ENCODE measurements at regions not wholly inside any gene's neighbourhood (a gene's known extent, or its start where the extent isn't known, plus 50 kb on each side); places are given as distances from the start of the nearest gene placed in this dataset.

GRCh38 chr6:140546640-140547039 is 1172.2 kb upstream of the CITED2 start:
- TF ChIP-seq CTCF (IDR thresholded peaks at IDR 0.05; ENCODE audit: poor library complexity) (no peak), EZH2phosphoT487 (IDR thresholded peaks at IDR 0.05; ENCODE audit: low read depth, severe bottlenecking, unreplicated experiment) (no peak), EZH2 (IDR thresholded peaks at IDR 0.05; ENCODE audit: borderline replicate concordance) (no peak)
- no peak overlapping the region for H2AFZ ChIP-seq
- no peaks in the 10 kb centered on the region for H4K20me1 ChIP-seq (ENCODE audit: insufficient read depth, poor library complexity, severe bottlenecking)
- H3K4me2 ChIP-seq: no peak overlapping the region
- no peaks in the 10 kb centered on the region for H3K9me3 ChIP-seq (ENCODE audit: low read depth)
- DNase-seq (ENCODE audit: low spot score): no peak
- H3K79me2 ChIP-seq: no peaks in the 10 kb centered on the region
- H3K27me3 ChIP-seq: no peaks in the 10 kb centered on the region
- no peaks in the 10 kb centered on the region for H3K36me3 ChIP-seq (replicated peaks; ENCODE audit: insufficient read depth, low read depth)
- no peak overlapping the region for H3K27ac ChIP-seq
- H3K4me1 ChIP-seq (ENCODE audit: insufficient read depth): no peaks in the 10 kb centered on the region
- no peaks in the 10 kb centered on the region for H3K9me2 ChIP-seq (replicated peaks; ENCODE audit: insufficient read depth)
- WGBS (ENCODE audit: low lambda C conversion rate, missing lambda C conversion rate): 86% methylated on average over 3 of the region's 3 CpGs
- no peak overlapping the region for H3K4me3 ChIP-seq

- Histone ChIP-seq H3K27me3 (no peaks in the 10 kb centered on the region), H3K27ac (no peak overlapping the region), H3K36me3 (replicated peaks; ENCODE audit: insufficient read depth, low read depth) (no peaks in the 10 kb centered on the region), H3K9me2 (replicated peaks; ENCODE audit: insufficient read depth) (no peaks in the 10 kb centered on the region), H3K9me3 (ENCODE audit: low read depth) (no peaks in the 10 kb centered on the region), H3K4me1 (ENCODE audit: insufficient read depth) (no peaks in the 10 kb centered on the region), H2AFZ (no peak overlapping the region), H4K20me1 (ENCODE audit: insufficient read depth, poor library complexity, severe bottlenecking) (no peaks in the 10 kb centered on the region), H3K4me2 (no peak overlapping the region), H3K79me2 (no peaks in the 10 kb centered on the region), H3K4me3 (no peak overlapping the region)
- DNase-seq (ENCODE audit: low spot score): no peak
- TF ChIP-seq CTCF (IDR thresholded peaks at IDR 0.05; ENCODE audit: poor library complexity) (no peak), EZH2 (IDR thresholded peaks at IDR 0.05; ENCODE audit: borderline replicate concordance) (no peak), EZH2phosphoT487 (IDR thresholded peaks at IDR 0.05; ENCODE audit: low read depth, severe bottlenecking, unreplicated experiment) (no peak)
- 93% methylated on average over 3 of the region's 3 CpGs for WGBS (ENCODE audit: low lambda C conversion rate, missing lambda C conversion rate)
Observed at GRCh38 chr6:140544431-140544830, 1170.0 kb upstream of the CITED2 start.

- Histone ChIP-seq H3K9me3 (ENCODE audit: low read depth) (no peaks in the 10 kb centered on the region), H3K27me3 (no peaks in the 10 kb centered on the region), H3K27ac (no peak overlapping the region), H3K4me3 (no peak overlapping the region), H4K20me1 (ENCODE audit: insufficient read depth, poor library complexity, severe bottlenecking) (no peaks in the 10 kb centered on the region), H3K4me1 (ENCODE audit: insufficient read depth) (peaks cover 7% of the 10 kb centered on the region), H3K36me3 (replicated peaks; ENCODE audit: insufficient read depth, low read depth) (no peaks in the 10 kb centered on the region), H2AFZ (no peak overlapping the region), H3K9me2 (replicated peaks; ENCODE audit: insufficient read depth) (no peaks in the 10 kb centered on the region), H3K4me2 (peak overlapping the region; percentile 26), H3K79me2 (no peaks in the 10 kb centered on the region)
- 62% methylated on average over 3 of the region's 3 CpGs for WGBS (ENCODE audit: low lambda C conversion rate, missing lambda C conversion rate)
- TF ChIP-seq EZH2phosphoT487 (IDR thresholded peaks at IDR 0.05; ENCODE audit: low read depth, severe bottlenecking, unreplicated experiment): no peak
- DNase-seq (ENCODE audit: low spot score): no peak
Observed at GRCh38 chr6:140542863-140543262, 1168.4 kb upstream of the CITED2 start.

GRCh38 chr6:140541288-140541687 is 1166.8 kb upstream of the CITED2 start:
- Histone ChIP-seq H3K4me1 (ENCODE audit: insufficient read depth) (peaks cover 14% of the 10 kb centered on the region), H3K9me3 (ENCODE audit: low read depth) (no peaks in the 10 kb centered on the region), H3K36me3 (replicated peaks; ENCODE audit: insufficient read depth, low read depth) (no peaks in the 10 kb centered on the region)

More at GRCh38 chr6:140541288-140541687, 1166.8 kb upstream of the CITED2 start:
- no peak for DNase-seq (ENCODE audit: low spot score)
- Histone ChIP-seq H3K4me3 (no peak overlapping the region), H3K27me3 (no peaks in the 10 kb centered on the region), H3K27ac (no peak overlapping the region), H4K20me1 (ENCODE audit: insufficient read depth, poor library complexity, severe bottlenecking) (no peaks in the 10 kb centered on the region), H2AFZ (no peak overlapping the region), H3K4me2 (peak overlapping the region; percentile 39), H3K9me2 (replicated peaks; ENCODE audit: insufficient read depth) (no peaks in the 10 kb centered on the region), H3K79me2 (no peaks in the 10 kb centered on the region)
- TF ChIP-seq EZH2phosphoT487 (IDR thresholded peaks at IDR 0.05; ENCODE audit: low read depth, severe bottlenecking, unreplicated experiment) (no peak), CTCF (IDR thresholded peaks at IDR 0.05; ENCODE audit: poor library complexity) (no peak), EZH2 (IDR thresholded peaks at IDR 0.05; ENCODE audit: borderline replicate concordance) (no peak)
- WGBS (ENCODE audit: low lambda C conversion rate, missing lambda C conversion rate): 75% methylated on average over 7 of the region's 7 CpGs

All from hepatocyte (in vitro differentiated cells).